Mesendoderm (in vitro differentiated cells): ENCODE measurements at regions not wholly inside any gene's neighbourhood (a gene's known extent, or its start where the extent isn't known, plus 50 kb on each side); places are given as distances from the start of the nearest gene placed in this dataset.

Experiments used
- DNase-seq: peaks from one replicate; pipeline ENCODE4 v3.0.0; 2013
- H2AK5ac ChIP-seq: 2 replicates; pipeline ENCODE4 v1.6.1; 2013; ENCODE audit warnings: low read length, inconsistent platforms
- H2BK120ac ChIP-seq: 2 replicates; pipeline ENCODE4 v1.6.1; 2013; ENCODE audit warnings: low read depth, mild to moderate bottlenecking, low read length, moderate library complexity, mixed read lengths
- H2BK15ac ChIP-seq: replicated peaks from 2 replicates; pipeline ENCODE4 v1.6.1; 2013; ENCODE audit warnings: low read depth, mild to moderate bottlenecking, moderate library complexity
- H2BK5ac ChIP-seq: 2 replicates; pipeline ENCODE4 v1.6.1; 2013; ENCODE audit warnings: low read length, inconsistent platforms
- H3K18ac ChIP-seq: 2 replicates; pipeline ENCODE4 v1.6.1; 2013; ENCODE audit warnings: mild to moderate bottlenecking, low read length, mixed read lengths
- H3K23ac ChIP-seq: one replicate; pipeline ENCODE4 v1.6.1; 2013; ENCODE audit warnings: low read length
- H3K27ac ChIP-seq: 2 replicates; pipeline ENCODE4 v1.5.1; 2013; ENCODE audit warnings: low read depth, mild to moderate bottlenecking, inconsistent platforms, low read length, moderate library complexity
- H3K27me3 ChIP-seq: 2 replicates; pipeline ENCODE4 v1.6.1; 2013; ENCODE audit warnings: low read length, control low read depth, mild to moderate bottlenecking, inconsistent platforms; ENCODE audit not compliant: insufficient read depth, poor library complexity
- H3K36me3 ChIP-seq: 2 replicates; pipeline ENCODE4 v1.6.1; 2013; ENCODE audit warnings: low read length, inconsistent platforms; ENCODE audit not compliant: control insufficient read depth, insufficient read depth
- H3K4ac ChIP-seq: one replicate; pipeline ENCODE4 v1.6.1; 2013; ENCODE audit warnings: low read depth, mild to moderate bottlenecking, low read length, moderate library complexity
- H3K4me1 ChIP-seq: 2 replicates; pipeline ENCODE4 v1.6.1; 2013; ENCODE audit warnings: low read depth, low read length, inconsistent platforms; ENCODE audit not compliant: control insufficient read depth
- H3K4me2 ChIP-seq: 2 replicates; pipeline ENCODE4 v1.6.1; 2013; ENCODE audit warnings: low read length
- H3K4me3 ChIP-seq: 2 replicates; pipeline ENCODE4 v1.5.1; 2013; ENCODE audit warnings: mild to moderate bottlenecking, low read length
- H3K56ac ChIP-seq: one replicate; pipeline ENCODE4 v1.6.1; 2013; ENCODE audit warnings: low read length
- H3K79me1 ChIP-seq: 2 replicates; pipeline ENCODE4 v1.6.1; 2013; ENCODE audit warnings: low read length, inconsistent platforms
- H3K79me2 ChIP-seq: 2 replicates; pipeline ENCODE4 v1.6.1; 2013; ENCODE audit warnings: mild to moderate bottlenecking, low read length; ENCODE audit not compliant: control insufficient read depth, insufficient read depth
- H3K9ac ChIP-seq: 2 replicates; pipeline ENCODE4 v1.6.1; 2013; ENCODE audit warnings: low read length, inconsistent platforms
- H4K5ac ChIP-seq: one replicate; pipeline ENCODE4 v1.6.1; 2013; ENCODE audit warnings: low read length
- H4K8ac ChIP-seq: one replicate; pipeline ENCODE4 v1.6.1; 2013; ENCODE audit warnings: low read depth, mild to moderate bottlenecking, control low read depth, low read length, moderate library complexity
- WGBS: extraction: QIAGEN DNeasy Blood & Tissue Kit; methylation state at CpG from one replicate; pipeline ENCODE4 v1.1.7; 2013; ENCODE audit warnings: low lambda C conversion rate, missing lambda C conversion rate; ENCODE audit not compliant: insufficient coverage; ENCODE audit errors: extremely low coverage; 5-methylcytosine and 5-hydroxymethylcytosine counted together

- no peak overlapping the region for H3K9ac ChIP-seq
- no peak overlapping the region for H3K4me2 ChIP-seq
- no peak overlapping the region for H2AK5ac ChIP-seq
- no peak overlapping the region for H3K23ac ChIP-seq
- no peak overlapping the region for H2BK5ac ChIP-seq
- no peak overlapping the region for H3K56ac ChIP-seq
- H3K4me1 ChIP-seq = no peaks in the 10 kb centered on the region
- no peak overlapping the region for H3K18ac ChIP-seq
- H3K79me1 ChIP-seq = no peaks in the 10 kb centered on the region
- no peak overlapping the region for H4K8ac ChIP-seq
- H3K4ac ChIP-seq = no peak overlapping the region
- no peak overlapping the region for H2BK120ac ChIP-seq
- no peaks in the 10 kb centered on the region for H3K36me3 ChIP-seq
- H3K79me2 ChIP-seq = no peaks in the 10 kb centered on the region
- H3K27me3 ChIP-seq = no peaks in the 10 kb centered on the region
- H3K4me3 ChIP-seq = no peak overlapping the region
- peak; percentile 70 for DNase-seq
- no peak overlapping the region for H3K27ac ChIP-seq
- WGBS = no CpG with 5 or more reads among the region's 3 CpGs
- H2BK15ac ChIP-seq = no peak overlapping the region
- H4K5ac ChIP-seq = no peak overlapping the region
Measured at GRCh38 chr2:51710222-51710621, 678.3 kb upstream of the NRXN1 start.

- Histone ChIP-seq H3K79me1 (no peaks in the 10 kb centered on the region), H3K23ac (no peak overlapping the region), H2AK5ac (no peak overlapping the region), H3K4me3 (no peak overlapping the region), H4K8ac (no peak overlapping the region), H3K18ac (no peak overlapping the region), H2BK5ac (no peak overlapping the region), H3K27ac (no peak overlapping the region), H3K27me3 (no peaks in the 10 kb centered on the region), H3K56ac (no peak overlapping the region), H3K4me2 (no peak overlapping the region), H4K5ac (no peak overlapping the region), H2BK120ac (no peak overlapping the region), H3K79me2 (no peaks in the 10 kb centered on the region), H3K9ac (no peak overlapping the region), H2BK15ac (no peak overlapping the region), H3K4ac (no peak overlapping the region), H3K4me1 (no peaks in the 10 kb centered on the region), H3K36me3 (no peaks in the 10 kb centered on the region)
- no peak for DNase-seq
- no CpG with 5 or more reads among the region's 3 CpGs for WGBS
Measured at GRCh38 chr2:51707625-51708024, 675.7 kb upstream of the NRXN1 start.

GRCh38 chr2:51706220-51706619 lies 674.3 kb upstream of the NRXN1 start:
- DNase-seq = no peak
- no peak overlapping the region for H3K4me3 ChIP-seq
- H3K9ac ChIP-seq = no peak overlapping the region
- no peaks in the 10 kb centered on the region for H3K79me1 ChIP-seq
- H4K5ac ChIP-seq = no peak overlapping the region
- no peaks in the 10 kb centered on the region for H3K36me3 ChIP-seq
- H3K56ac ChIP-seq = no peak overlapping the region
- H3K4me2 ChIP-seq = no peak overlapping the region
- no peak overlapping the region for H2BK120ac ChIP-seq
- H3K18ac ChIP-seq = no peak overlapping the region
- no peak overlapping the region for H3K4ac ChIP-seq
- no CpG with 5 or more reads among the region's 3 CpGs for WGBS
- H3K27ac ChIP-seq = no peak overlapping the region
- H2AK5ac ChIP-seq = no peak overlapping the region
- H3K27me3 ChIP-seq = no peaks in the 10 kb centered on the region
- H2BK5ac ChIP-seq = no peak overlapping the region
- no peak overlapping the region for H2BK15ac ChIP-seq
- H3K4me1 ChIP-seq = no peaks in the 10 kb centered on the region
- H3K23ac ChIP-seq = no peak overlapping the region
- no peak overlapping the region for H4K8ac ChIP-seq
- no peaks in the 10 kb centered on the region for H3K79me2 ChIP-seq

GRCh38 chr2:51705417-51705816 lies 673.5 kb upstream of the NRXN1 start:
- no peaks in the 10 kb centered on the region for H3K79me1 ChIP-seq
- H2BK120ac ChIP-seq = no peak overlapping the region
- no peak overlapping the region for H4K5ac ChIP-seq
- WGBS = no CpG with 5 or more reads among the region's 1 CpG
- no peak overlapping the region for H3K4me3 ChIP-seq
- H3K4me2 ChIP-seq = no peak overlapping the region
- no peak overlapping the region for H2AK5ac ChIP-seq
- no peaks in the 10 kb centered on the region for H3K36me3 ChIP-seq
- no peaks in the 10 kb centered on the region for H3K27me3 ChIP-seq
- H4K8ac ChIP-seq = no peak overlapping the region
- H2BK15ac ChIP-seq = no peak overlapping the region
- no peak overlapping the region for H3K23ac ChIP-seq
- H2BK5ac ChIP-seq = no peak overlapping the region
- H3K18ac ChIP-seq = no peak overlapping the region
- H3K4ac ChIP-seq = no peak overlapping the region
- no peaks in the 10 kb centered on the region for H3K4me1 ChIP-seq
- no peak overlapping the region for H3K56ac ChIP-seq
- DNase-seq = no peak
- no peak overlapping the region for H3K27ac ChIP-seq
- H3K79me2 ChIP-seq = no peaks in the 10 kb centered on the region
- H3K9ac ChIP-seq = no peak overlapping the region

- no peaks in the 10 kb centered on the region for H3K4me1 ChIP-seq
- no peak overlapping the region for H4K5ac ChIP-seq
- no peak overlapping the region for H3K23ac ChIP-seq
- H3K4me2 ChIP-seq = no peak overlapping the region
- no peak overlapping the region for H2BK15ac ChIP-seq
- H3K36me3 ChIP-seq = no peaks in the 10 kb centered on the region
- H3K56ac ChIP-seq = no peak overlapping the region
- H3K79me2 ChIP-seq = no peaks in the 10 kb centered on the region
- WGBS = no CpG with 5 or more reads among the region's 3 CpGs
- DNase-seq = no peak
- H4K8ac ChIP-seq = no peak overlapping the region
- no peaks in the 10 kb centered on the region for H3K27me3 ChIP-seq
- no peak overlapping the region for H3K27ac ChIP-seq
- no peak overlapping the region for H2BK5ac ChIP-seq
- H3K4me3 ChIP-seq = no peak overlapping the region
- H2BK120ac ChIP-seq = no peak overlapping the region
- H3K18ac ChIP-seq = no peak overlapping the region
- H2AK5ac ChIP-seq = no peak overlapping the region
- H3K79me1 ChIP-seq = no peaks in the 10 kb centered on the region
- no peak overlapping the region for H3K4ac ChIP-seq
- no peak overlapping the region for H3K9ac ChIP-seq
Measured at GRCh38 chr2:51698021-51698420, 666.1 kb upstream of the NRXN1 start.

- no peak overlapping the region for H4K8ac ChIP-seq
- H3K79me1 ChIP-seq = no peaks in the 10 kb centered on the region
- no CpG with 5 or more reads among the region's 5 CpGs for WGBS
- no peak overlapping the region for H2BK5ac ChIP-seq
- no peak overlapping the region for H4K5ac ChIP-seq
- no peak overlapping the region for H2BK15ac ChIP-seq
- no peaks in the 10 kb centered on the region for H3K36me3 ChIP-seq
- no peak overlapping the region for H3K56ac ChIP-seq
- no peak overlapping the region for H3K23ac ChIP-seq
- no peak overlapping the region for H3K4me2 ChIP-seq
- no peak overlapping the region for H2BK120ac ChIP-seq
- H3K4ac ChIP-seq = no peak overlapping the region
- H2AK5ac ChIP-seq = no peak overlapping the region
- H3K27ac ChIP-seq = no peak overlapping the region
- no peaks in the 10 kb centered on the region for H3K27me3 ChIP-seq
- no peaks in the 10 kb centered on the region for H3K79me2 ChIP-seq
- no peaks in the 10 kb centered on the region for H3K4me1 ChIP-seq
- DNase-seq = no peak
- H3K9ac ChIP-seq = no peak overlapping the region
- H3K4me3 ChIP-seq = no peak overlapping the region
- no peak overlapping the region for H3K18ac ChIP-seq
Measured at GRCh38 chr2:51697095-51697494, 665.2 kb upstream of the NRXN1 start.
